Keratinocyte (primary cell): ENCODE measurements at regions not wholly inside any gene's neighbourhood (a gene's known extent, or its start where the extent isn't known, plus 50 kb on each side); places are given as distances from the start of the nearest gene placed in this dataset.

Experiments
- CTCF ChIP-seq, 3 experiments: IDR thresholded peaks in 1 of 3; conservative IDR thresholded peaks in 1 of 3; optimal IDR thresholded peaks in 1 of 3; 2 replicates in 2 of 3; 3 replicates in 1 of 3; pipeline versions ENCODE3 to v1.5.1; 2011; ENCODE audit warnings: low read length in 3 of 3, mild to moderate bottlenecking in 3 of 3, moderate library complexity in 2 of 3, control low read depth in 1 of 3, inconsistent platforms in 1 of 3; ENCODE audit not compliant: insufficient read depth in 2 of 3; ENCODE audit errors: extremely low read depth in 1 of 3
- EZH2 ChIP-seq: IDR thresholded peaks from one replicate; pipeline ENCODE4 v1.6.1; 2012; ENCODE audit warnings: inconsistent platforms, mild to moderate bottlenecking, low read length, moderate library complexity

GRCh38 chr4:108466936-108467902, 153.2 kb upstream of the RPL34 start:
- TF ChIP-seq CTCF (optimal IDR thresholded peaks at IDR 0.05 in 1 of 3, IDR thresholded peaks at IDR 0.05 in 1 of 3, conservative IDR thresholded peaks at IDR 0.05 in 1 of 3; ENCODE audit: extremely low read depth in 1 of 3, insufficient read depth in 2 of 3, low read length in 3 of 3), result no peak
- no peak for TF ChIP-seq EZH2
